Naive thymus-derived CD4-positive, alpha-beta T cell (primary cell): ENCODE measurements at regions not wholly inside any gene's neighbourhood (a gene's known extent, or its start where the extent isn't known, plus 50 kb on each side); places are given as distances from the start of the nearest gene placed in this dataset.

Experiments used
- ATAC-seq: fragments of 150-1000 bp; cut with Tn5 transposase; 2 replicates; pipeline ENCODE4 v1.10.0; 2021; ENCODE audit warnings: mild to moderate bottlenecking, moderate library complexity
- CTCF ChIA-PET: fragments of 350-600 bp; sonication (Branson Sonifier 250); formaldehyde crosslinking; loops from one replicate; lab custom pipeline; 2021; ENCODE audit warnings: antibody characterized with exemption; lab: Charles Lee
- POLR2A ChIA-PET: fragments of 350-600 bp; sonication (Branson Sonifier 250); formaldehyde crosslinking; loops from one replicate; lab custom pipeline; 2021; ENCODE audit warnings: antibody characterized with exemption, inconsistent platforms; lab: Charles Lee
- DNase-seq, 9 donors: peaks; one replicate each; pipeline versions ENCODE4 v3.0.0 to v3.0.0-alpha.2; 2020 to 2022; ENCODE audit warnings: mixed read lengths in 1 of 9
- H3K27ac ChIP-seq: one replicate; pipeline ENCODE4 v1.7.0; 2013; ENCODE audit warnings: mild to moderate bottlenecking, low read depth, low read length, moderate library complexity
- H3K27me3 ChIP-seq, 2 donors: one replicate each; pipeline ENCODE4 v1.7.0; 2013; ENCODE audit warnings: low read length in 2 of 2, mild to moderate bottlenecking in 2 of 2, moderate library complexity in 2 of 2; ENCODE audit not compliant: control insufficient read depth in 2 of 2, insufficient read depth in 2 of 2
- H3K36me3 ChIP-seq, 3 experiments: 1 replicate in 2 of 3; 2 replicates in 1 of 3; pipeline ENCODE4 v1.7.0; 2013; ENCODE audit warnings: low read length in 3 of 3, mild to moderate bottlenecking in 3 of 3, moderate library complexity in 1 of 3; ENCODE audit not compliant: insufficient read depth in 3 of 3, control insufficient read depth in 2 of 3
- H3K4me1 ChIP-seq, 2 donors: one replicate each; pipeline ENCODE4 v1.7.0; 2013; ENCODE audit warnings: low read length in 2 of 2, mild to moderate bottlenecking in 2 of 2, moderate library complexity in 1 of 2; ENCODE audit not compliant: control insufficient read depth in 2 of 2, insufficient read depth in 2 of 2
- H3K4me3 ChIP-seq: 2 replicates; pipeline ENCODE4 v1.7.0; 2013; ENCODE audit warnings: mild to moderate bottlenecking, low read length
- H3K9me3 ChIP-seq, 3 experiments: 1 replicate in 2 of 3; 2 replicates in 1 of 3; pipeline ENCODE4 v1.7.0; 2013; ENCODE audit warnings: low read length in 3 of 3; ENCODE audit not compliant: control insufficient read depth in 2 of 3
- H3K27ac Mint-ChIP-seq, 9 donors: one replicate each; pipeline ENCODE4 v1.8.0; 2020 to 2022; ENCODE audit warnings: mixed read lengths in 9 of 9, mild to moderate bottlenecking in 8 of 9, moderate library complexity in 5 of 9, inconsistent platforms in 2 of 9
- H3K27me3 Mint-ChIP-seq, 5 donors: one replicate each; pipeline ENCODE4 v1.8.0; 2021 to 2022; ENCODE audit warnings: mixed read lengths in 5 of 5, mild to moderate bottlenecking in 1 of 5
- H3K36me3 Mint-ChIP-seq, 5 donors: one replicate each; pipeline ENCODE4 v1.8.0; 2020 to 2022; ENCODE audit warnings: mixed read lengths in 5 of 5, mild to moderate bottlenecking in 3 of 5, inconsistent platforms in 1 of 5
- H3K4me1 Mint-ChIP-seq, 7 donors: one replicate each; pipeline ENCODE4 v1.8.0; 2020 to 2022; ENCODE audit warnings: mixed read lengths in 7 of 7, mild to moderate bottlenecking in 3 of 7, inconsistent platforms in 1 of 7
- H3K4me3 Mint-ChIP-seq, 10 donors: one replicate each; pipeline ENCODE4 v1.8.0; 2020 to 2022; ENCODE audit warnings: mild to moderate bottlenecking in 10 of 10, mixed read lengths in 10 of 10, moderate library complexity in 6 of 10, inconsistent platforms in 2 of 10
- H3K9me3 Mint-ChIP-seq, 11 donors: one replicate each; pipeline ENCODE4 v1.8.0; 2020 to 2022; ENCODE audit warnings: mixed read lengths in 11 of 11, mild to moderate bottlenecking in 4 of 11, inconsistent platforms in 1 of 11, moderate library complexity in 1 of 11
- intact Hi-C, 2 donors: fragments of 100-400 bp; cut with micrococcal nuclease; formaldehyde crosslinking; loops; one replicate each; pipeline ENCODE4 v1.15.1; 2023

DNA sequence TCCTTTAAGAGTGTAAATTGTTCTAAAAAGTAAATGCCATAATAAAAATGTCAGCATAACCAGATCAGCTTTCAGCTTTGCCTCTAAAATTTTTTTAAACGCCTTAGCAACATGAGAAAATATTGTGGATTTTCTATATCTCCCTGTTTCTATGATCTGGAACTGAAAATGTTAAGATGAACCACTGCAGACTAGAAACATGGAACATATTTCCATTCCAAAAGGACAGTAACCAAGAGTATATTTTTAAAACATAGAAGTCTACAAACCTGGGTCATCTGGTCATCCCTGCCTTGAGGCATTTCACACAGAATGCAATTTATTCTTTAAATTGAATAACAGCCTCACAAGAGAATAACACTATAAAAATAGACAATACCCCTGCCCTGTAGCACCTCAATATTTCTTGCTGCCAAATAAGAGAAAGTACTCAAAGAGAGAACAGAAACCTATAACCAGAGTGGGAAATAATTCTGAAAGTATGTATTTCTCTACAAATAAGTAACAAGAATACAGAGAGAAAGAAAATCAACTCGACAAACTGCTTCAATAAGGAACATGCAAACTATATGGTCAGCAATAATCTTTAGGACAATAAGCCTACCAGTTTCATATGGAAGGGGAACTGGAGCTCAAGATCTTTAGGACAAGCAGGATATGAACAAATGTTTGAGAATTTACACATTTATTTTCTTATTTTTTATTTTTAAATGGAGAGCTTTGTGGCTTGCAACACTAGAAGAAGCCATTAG, 949.0 kb downstream of the EPHA3 start:
- Mint-ChIP-seq H3K4me3 (no peak overlapping the region), H3K36me3 (no peaks in the 10 kb centered on the region), H3K27ac (no peak overlapping the region), H3K27me3 (no peaks in the 10 kb centered on the region), H3K9me3 (peaks cover 0 to 28% (median 5%) of the 10 kb centered on the region in 11 donors), H3K4me1 (no peaks in the 10 kb centered on the region)
- Histone ChIP-seq H3K9me3 (no peaks in the 10 kb centered on the region), H3K27me3 (no peaks in the 10 kb centered on the region), H3K36me3 (no peaks in the 10 kb centered on the region), H3K4me3 (no peak overlapping the region), H3K4me1 (no peaks in the 10 kb centered on the region), H3K27ac (no peak overlapping the region)
- POLR2A ChIA-PET, result no interaction called here
- DNase-seq, result no peak
- no peak for ATAC-seq
- CTCF ChIA-PET, result no interaction called here
- intact Hi-C loops, result no loop called here

DNA sequence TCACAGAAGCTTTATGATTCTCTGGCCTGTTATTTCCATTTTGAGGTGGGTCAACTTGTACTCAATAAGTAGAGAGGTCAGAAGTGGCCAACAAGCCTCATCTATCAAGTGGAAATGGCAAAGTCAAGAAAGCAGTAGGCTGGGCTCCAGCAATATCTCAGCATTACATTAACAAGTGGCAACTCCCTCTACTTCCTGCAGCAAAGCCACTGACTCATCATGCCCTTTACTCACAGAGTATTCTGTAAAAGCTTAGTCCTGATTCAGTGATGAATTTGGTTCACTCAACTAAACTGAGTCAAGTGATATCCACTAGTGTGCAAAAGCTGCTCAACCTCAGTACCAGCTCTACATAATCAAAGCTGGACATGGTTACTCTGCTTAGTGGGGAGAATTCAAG, 954.6 kb downstream of the EPHA3 start:
- no peaks in the 10 kb centered on the region for H3K27me3 ChIP-seq
- Mint-ChIP-seq H3K36me3 (no peaks in the 10 kb centered on the region), H3K27ac (no peak overlapping the region), H3K4me3 (no peak overlapping the region), H3K4me1 (no peaks in the 10 kb centered on the region), H3K9me3 (peaks cover 0 to 30% (median 9%) of the 10 kb centered on the region in 11 donors), H3K27me3 (no peaks in the 10 kb centered on the region)
- H3K4me3 ChIP-seq, result no peak overlapping the region
- intact Hi-C loops, result no loop called here
- DNase-seq, result no peak
- no peaks in the 10 kb centered on the region for H3K4me1 ChIP-seq
- CTCF ChIA-PET, result no interaction called here
- no peaks in the 10 kb centered on the region for H3K9me3 ChIP-seq
- no peaks in the 10 kb centered on the region for H3K36me3 ChIP-seq
- POLR2A ChIA-PET, result no interaction called here
- H3K27ac ChIP-seq, result no peak overlapping the region
- no peak for ATAC-seq

DNA sequence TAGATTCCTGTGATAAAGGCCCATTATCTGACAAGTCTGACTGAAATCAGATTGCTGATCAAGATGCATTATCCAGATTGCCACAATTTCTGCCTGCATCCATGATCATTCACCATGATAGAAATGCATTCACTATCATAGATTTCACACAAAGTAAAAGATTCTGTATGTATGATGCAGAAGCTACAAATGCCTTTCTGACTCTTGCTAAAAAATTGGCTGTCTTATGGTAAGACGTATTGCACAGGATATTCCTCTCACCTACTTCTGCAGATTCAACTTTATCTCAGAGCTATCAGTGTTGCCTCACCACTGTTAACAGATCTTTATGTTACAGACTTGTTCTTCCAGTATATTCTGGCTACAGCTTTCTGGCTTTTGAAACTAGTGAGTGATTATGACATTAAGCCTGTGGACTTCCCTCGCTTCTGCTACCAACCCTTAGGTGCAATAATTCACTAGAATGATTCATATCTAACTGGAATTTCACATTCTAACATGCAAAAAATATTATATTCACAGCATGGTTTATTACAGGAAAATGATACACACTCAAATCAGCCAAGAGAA, 955.3 kb downstream of the EPHA3 start:
- Histone ChIP-seq H3K9me3 (no peaks in the 10 kb centered on the region), H3K36me3 (no peaks in the 10 kb centered on the region), H3K27ac (no peak overlapping the region), H3K27me3 (no peaks in the 10 kb centered on the region), H3K4me1 (no peaks in the 10 kb centered on the region), H3K4me3 (no peak overlapping the region)
- ATAC-seq (no peak), DNase-seq (no peak)
- ChIA-PET POLR2A (no interaction called here), CTCF (no interaction called here)
- no peaks in the 10 kb centered on the region for H3K4me1 Mint-ChIP-seq
- no peaks in the 10 kb centered on the region for H3K36me3 Mint-ChIP-seq
- intact Hi-C loops, result no loop called here
- peaks cover 0 to 29% (median 9%) of the 10 kb centered on the region in 11 donors for H3K9me3 Mint-ChIP-seq
- no peak overlapping the region for H3K4me3 Mint-ChIP-seq
- no peak overlapping the region for H3K27ac Mint-ChIP-seq
- H3K27me3 Mint-ChIP-seq, result no peaks in the 10 kb centered on the region

DNA sequence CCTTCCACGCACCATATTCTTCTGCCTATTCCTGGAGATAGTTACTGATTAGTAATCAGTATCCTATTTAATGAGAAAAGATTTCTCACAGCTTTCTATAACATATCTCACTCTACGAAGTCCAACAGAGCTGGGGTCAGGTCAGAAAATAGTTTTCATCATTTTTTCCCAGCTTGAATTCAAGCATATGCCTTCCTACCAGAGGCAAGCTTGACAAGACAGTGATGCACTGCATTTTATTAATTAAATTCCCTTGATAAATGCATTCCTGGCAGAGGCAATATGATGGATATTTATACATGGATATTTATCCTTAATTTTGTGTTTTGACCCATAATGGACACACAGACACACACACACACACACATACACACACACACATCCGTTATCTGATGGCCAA, 961.4 kb downstream of the EPHA3 start:
- DNase-seq (no peak), ATAC-seq (no peak)
- Mint-ChIP-seq H3K27ac (no peak overlapping the region), H3K27me3 (no peaks in the 10 kb centered on the region), H3K9me3 (peaks cover 0 to 16% (median 7%) of the 10 kb centered on the region in 11 donors), H3K4me3 (no peak overlapping the region), H3K4me1 (peaks cover 0 to 2% (median 0%) of the 10 kb centered on the region in 7 donors), H3K36me3 (no peaks in the 10 kb centered on the region)
- Histone ChIP-seq H3K4me1 (no peaks in the 10 kb centered on the region), H3K4me3 (no peak overlapping the region), H3K9me3 (no peaks in the 10 kb centered on the region), H3K36me3 (no peaks in the 10 kb centered on the region), H3K27ac (no peak overlapping the region), H3K27me3 (no peaks in the 10 kb centered on the region)
- ChIA-PET POLR2A (no interaction called here), CTCF (no interaction called here)
- intact Hi-C loops, result no loop called here

- Mint-ChIP-seq H3K36me3 (no peaks in the 10 kb centered on the region), H3K9me3 (peaks cover 0 to 16% (median 5%) of the 10 kb centered on the region in 11 donors), H3K4me1 (peaks cover 0 to 2% (median 0%) of the 10 kb centered on the region in 7 donors), H3K27me3 (no peaks in the 10 kb centered on the region), H3K4me3 (no peak overlapping the region), H3K27ac (no peak overlapping the region)
- Histone ChIP-seq H3K27ac (no peak overlapping the region), H3K27me3 (no peaks in the 10 kb centered on the region), H3K9me3 (no peaks in the 10 kb centered on the region), H3K4me1 (no peaks in the 10 kb centered on the region), H3K36me3 (no peaks in the 10 kb centered on the region), H3K4me3 (no peak overlapping the region)
- ChIA-PET POLR2A (no interaction called here), CTCF (no interaction called here)
- ATAC-seq (no peak), DNase-seq (no peak)
- intact Hi-C loops, result no loop called here
Observed at GRCh38 chr3:90069748-90070147, 962.3 kb downstream of the EPHA3 start.

DNA sequence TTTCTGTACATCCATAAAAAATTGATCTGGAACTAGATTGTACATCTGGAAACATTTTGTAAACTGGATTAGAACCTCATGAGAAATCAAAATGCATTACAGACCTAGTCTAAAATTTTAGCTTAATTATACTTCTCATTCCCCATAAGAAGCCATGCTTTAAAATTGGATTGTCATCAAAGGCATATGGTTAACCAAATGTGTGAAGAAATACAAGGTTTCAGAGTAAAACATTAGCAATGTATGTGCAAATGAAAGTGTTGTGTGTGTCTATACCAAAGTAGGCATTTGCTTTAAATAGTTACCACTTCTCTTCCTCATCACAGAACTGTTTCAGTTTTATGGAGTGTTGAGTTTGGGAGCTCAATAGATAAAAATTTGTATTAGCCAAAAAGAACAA, 968.7 kb downstream of the EPHA3 start:
- Mint-ChIP-seq H3K4me3 (no peak overlapping the region), H3K27ac (no peak overlapping the region), H3K4me1 (peaks cover 0 to 2% (median 0%) of the 10 kb centered on the region in 7 donors), H3K9me3 (peaks cover 0 to 28% (median 3%) of the 10 kb centered on the region in 11 donors), H3K27me3 (no peaks in the 10 kb centered on the region), H3K36me3 (no peaks in the 10 kb centered on the region)
- DNase-seq, result no peak
- Histone ChIP-seq H3K27ac (no peak overlapping the region), H3K36me3 (no peaks in the 10 kb centered on the region), H3K4me3 (no peak overlapping the region), H3K27me3 (no peaks in the 10 kb centered on the region), H3K4me1 (no peaks in the 10 kb centered on the region), H3K9me3 (no peaks in the 10 kb centered on the region)
- no peak for ATAC-seq
- ChIA-PET POLR2A (no interaction called here), CTCF (no interaction called here)
- intact Hi-C loops, result no loop called here

- H3K27ac Mint-ChIP-seq, result no peak overlapping the region
- CTCF ChIA-PET, result no interaction called here
- POLR2A ChIA-PET, result no interaction called here
Observed at GRCh38 chr3:90080988-90081387, 973.6 kb downstream of the EPHA3 start.

More at GRCh38 chr3:90080988-90081387, 973.6 kb downstream of the EPHA3 start:
- intact Hi-C loops, result no loop called here
- Mint-ChIP-seq H3K4me3 (no peak overlapping the region), H3K27me3 (no peaks in the 10 kb centered on the region), H3K9me3 (peaks cover 0 to 12% (median 0%) of the 10 kb centered on the region in 11 donors), H3K4me1 (no peaks in the 10 kb centered on the region), H3K36me3 (no peaks in the 10 kb centered on the region)
- no peaks in the 10 kb centered on the region for H3K36me3 ChIP-seq
- H3K4me1 ChIP-seq, result no peaks in the 10 kb centered on the region
- H3K9me3 ChIP-seq, result no peaks in the 10 kb centered on the region
- no peak for DNase-seq
- H3K27ac ChIP-seq, result no peak overlapping the region
- no peak overlapping the region for H3K4me3 ChIP-seq
- ATAC-seq, result no peak
- H3K27me3 ChIP-seq, result no peaks in the 10 kb centered on the region
